ENCODE measurements at regions not wholly inside any gene's neighbourhood (a gene's known extent, or its start where the extent isn't known, plus 50 kb on each side); places are given as distances from the start of the nearest gene placed in this dataset.

GRCh38 chr15:98076021-98076816, 115.7 kb downstream of the ARRDC4 start (continued):
- TF ChIP-seq NR2C2 (CRISPR knock-in tag; IDR thresholded peaks at IDR 0.05) (no peak), NR2C2 (tag; IDR thresholded peaks at IDR 0.05) (0 out of 2 replicates have a peak, but pooled peaks have one; percentile 35), PRMT5 (CRISPR knock-in tag; IDR thresholded peaks at IDR 0.05) (no peak), RBM34 (IDR thresholded peaks at IDR 0.05; ENCODE audit: borderline replicate concordance, insufficient read depth, low read length) (no peak), E2F1 (CRISPR knock-in tag; IDR thresholded peaks at IDR 0.05) (no peak), VEZF1 (CRISPR knock-in tag; IDR thresholded peaks at IDR 0.05) (peak; percentile 84), MED1 (CRISPR knock-in tag; IDR thresholded peaks at IDR 0.05; ENCODE audit: borderline replicate concordance) (no peak), EP300 (IDR thresholded peaks at IDR 0.05; ENCODE audit: low read length) (peak; percentile 62; the same call in 1 of the 2 replicates), JUN (IDR thresholded peaks at IDR 0.05; ENCODE audit: borderline replicate concordance, low read depth, low read length) (0 out of 2 replicates have a peak, but pooled peaks have one; percentile 19), JUN (CRISPR knock-in tag; IDR thresholded peaks at IDR 0.05; ENCODE audit: borderline replicate concordance) (no peak), ELF1 (tag; IDR thresholded peaks at IDR 0.05) (peak; percentile 22; the same call in 1 of the 2 replicates), IRF9 (tag; IDR thresholded peaks at IDR 0.05) (no peak), JUND (IDR thresholded peaks at IDR 0.05; ENCODE audit: borderline replicate concordance, low read depth, low read length) (peak; percentile 46; the same call in 1 of the 2 replicates), JUND (tag; IDR thresholded peaks at IDR 0.05; ENCODE audit: borderline replicate concordance, low read depth, low read length) (no peak; the same call in 2 of the 3 replicates), PML (IDR thresholded peaks at IDR 0.05; ENCODE audit: low read length) (no peak), TCFL5 (CRISPR knock-in tag; conservative IDR thresholded peaks at IDR 0.05) (no peak), RFX1 (IDR thresholded peaks at IDR 0.05) (peak; percentile 45), NFE2L1 (tag; IDR thresholded peaks at IDR 0.05; ENCODE audit: borderline replicate concordance, low read depth) (peak; percentile 95), KLF10 (CRISPR knock-in tag; IDR thresholded peaks at IDR 0.05) (no peak), ZNF263 (CRISPR knock-in tag; IDR thresholded peaks at IDR 0.05; ENCODE audit: borderline replicate concordance) (no peak), PTRF (tag; IDR thresholded peaks at IDR 0.05) (no peak), TBL1XR1 (IDR thresholded peaks at IDR 0.05; ENCODE audit: low read length in 2 of 2) (no peak), RNF219 (CRISPR knock-in tag; IDR thresholded peaks at IDR 0.05) (no peak), C11orf30 (IDR thresholded peaks at IDR 0.05; ENCODE audit: low read depth) (peak; percentile 94)
